Keratinocyte (primary cell): ENCODE measurements at regions not wholly inside any gene's neighbourhood (a gene's known extent, or its start where the extent isn't known, plus 50 kb on each side); places are given as distances from the start of the nearest gene placed in this dataset.

Experiments used
- DNase-seq: peaks from one replicate; pipeline ENCODE4 v3.0.0-alpha.2; 2011; ENCODE audit warnings: low read depth, missing footprints, low spot score
- FAIRE-seq: peaks from 2 replicates; lab custom pipeline; 2011; peaks lifted over from hg19 to GRCh38; lab: Jason Lieb, UNC
- H2AFZ ChIP-seq: 2 replicates; pipeline ENCODE4 v1.6.0; 2012; ENCODE audit warnings: low read length, control low read depth, inconsistent platforms; ENCODE audit not compliant: control insufficient read depth
- H3K27ac ChIP-seq: 2 replicates; pipeline ENCODE4 v1.5.1; 2011; ENCODE audit warnings: low read length; ENCODE audit not compliant: control insufficient read depth, insufficient read depth
- H3K27me3 ChIP-seq: 3 replicates; pipeline ENCODE4 v1.6.0; 2011; ENCODE audit warnings: low read length; ENCODE audit not compliant: control insufficient read depth, insufficient read depth; ENCODE audit errors: extremely low read depth
- H3K36me3 ChIP-seq, 2 experiments: 2 replicates in 1 of 2; 3 replicates in 1 of 2; pipeline ENCODE4 v1.5.1; 2011; ENCODE audit warnings: low read length in 2 of 2, mild to moderate bottlenecking in 1 of 2; ENCODE audit not compliant: control insufficient read depth in 2 of 2, insufficient read depth in 2 of 2; ENCODE audit errors: extremely low read depth in 1 of 2
- H3K4me1 ChIP-seq: 3 replicates; pipeline ENCODE4 v1.5.1; 2011; ENCODE audit warnings: low read length; ENCODE audit not compliant: control insufficient read depth, insufficient read depth; ENCODE audit errors: extremely low read depth
- H3K4me2 ChIP-seq: 3 replicates; pipeline ENCODE4 v1.6.0; 2011; ENCODE audit warnings: low read depth, low read length; ENCODE audit not compliant: control insufficient read depth, insufficient read depth; ENCODE audit errors: extremely low read depth
- H3K4me3 ChIP-seq, 3 experiments: fragments of 200-600 bp in 1 of 3; sonication (generic) in 1 of 3; 2 replicates in 2 of 3; 3 replicates in 1 of 3; pipeline ENCODE4 v1.5.1; 2011 to 2016; ENCODE audit warnings: low read length in 3 of 3, mild to moderate bottlenecking in 3 of 3, control low read depth in 2 of 3, inconsistent platforms in 1 of 3, low read depth in 1 of 3, mixed read lengths in 1 of 3, mixed run types in 1 of 3, moderate library complexity in 1 of 3; ENCODE audit not compliant: control insufficient read depth in 2 of 3, insufficient read depth in 2 of 3; ENCODE audit errors: extremely low read depth in 1 of 3
- H3K79me2 ChIP-seq: 2 replicates; pipeline ENCODE4 v1.6.0; 2012; ENCODE audit warnings: low read length; ENCODE audit not compliant: control insufficient read depth, insufficient read depth
- H3K9ac ChIP-seq: 3 replicates; pipeline ENCODE4 v1.6.0; 2011; ENCODE audit warnings: low read length; ENCODE audit not compliant: control insufficient read depth, insufficient read depth; ENCODE audit errors: extremely low read depth
- H3K9me1 ChIP-seq: 3 replicates; pipeline ENCODE4 v1.6.0; 2011; ENCODE audit warnings: low read length; ENCODE audit not compliant: control insufficient read depth, insufficient read depth; ENCODE audit errors: extremely low read depth
- H3K9me3 ChIP-seq: 2 replicates; pipeline ENCODE4 v1.5.1; 2012; ENCODE audit warnings: low read depth, low read length; ENCODE audit not compliant: control insufficient read depth
- H4K20me1 ChIP-seq: 3 replicates; pipeline ENCODE4 v1.6.0; 2011; ENCODE audit warnings: low read length; ENCODE audit not compliant: control insufficient read depth, insufficient read depth; ENCODE audit errors: extremely low read depth
- CTCF ChIP-seq, 3 experiments: IDR thresholded peaks in 1 of 3; conservative IDR thresholded peaks in 1 of 3; optimal IDR thresholded peaks in 1 of 3; 2 replicates in 2 of 3; 3 replicates in 1 of 3; pipeline versions ENCODE3 to v1.5.1; 2011; ENCODE audit warnings: low read length in 3 of 3, mild to moderate bottlenecking in 3 of 3, moderate library complexity in 2 of 3, control low read depth in 1 of 3, inconsistent platforms in 1 of 3; ENCODE audit not compliant: insufficient read depth in 2 of 3; ENCODE audit errors: extremely low read depth in 1 of 3
- EZH2 ChIP-seq: IDR thresholded peaks from one replicate; pipeline ENCODE4 v1.6.1; 2012; ENCODE audit warnings: inconsistent platforms, mild to moderate bottlenecking, low read length, moderate library complexity
- dilution Hi-C: fragments of 300-500 bp; cut with MboI; formaldehyde crosslinking; loops from one replicate; pipeline ENCODE4 v1.7.0; 2020; ENCODE audit warnings: low sequenced_read_pairs; ENCODE audit not compliant: extremely low pct_ligation_motif_present

- Histone ChIP-seq H3K4me2 (no peak overlapping the region), H3K27me3 (no peaks in the 10 kb centered on the region), H3K9me1 (no peaks in the 10 kb centered on the region), H3K9me3 (no peaks in the 10 kb centered on the region), H3K36me3 (no peaks in the 10 kb centered on the region), H2AFZ (no peak overlapping the region), H3K4me3 (no peak overlapping the region), H3K9ac (no peak overlapping the region), H3K79me2 (no peaks in the 10 kb centered on the region), H3K4me1 (peaks cover 4% of the 10 kb centered on the region), H4K20me1 (no peaks in the 10 kb centered on the region), H3K27ac (no peak overlapping the region)
- dilution Hi-C loops, result no loop called here
- DNase-seq, result no peak
- TF ChIP-seq CTCF (optimal IDR thresholded peaks at IDR 0.05 in 1 of 3, IDR thresholded peaks at IDR 0.05 in 1 of 3, conservative IDR thresholded peaks at IDR 0.05 in 1 of 3; ENCODE audit: extremely low read depth in 1 of 3, insufficient read depth in 2 of 3, low read length in 3 of 3), result no peak
- TF ChIP-seq EZH2, result no peak
- FAIRE-seq, result no peak
Observed at GRCh38 chr2:172153156-172153555, 50.5 kb upstream of the DLX2 start.

GRCh38 chr2:172153757-172154156, 51.1 kb upstream of the DLX2 start:
- no peak overlapping the region for H3K4me3 ChIP-seq
- dilution Hi-C loops, result no loop called here
- H3K9me1 ChIP-seq, result no peaks in the 10 kb centered on the region
- H3K79me2 ChIP-seq, result no peaks in the 10 kb centered on the region
- DNase-seq (no peak), FAIRE-seq (no peak)
- H3K9me3 ChIP-seq, result no peaks in the 10 kb centered on the region
- no peak overlapping the region for H3K27ac ChIP-seq
- no peaks in the 10 kb centered on the region for H3K27me3 ChIP-seq
- H4K20me1 ChIP-seq, result no peaks in the 10 kb centered on the region
- no peak overlapping the region for H2AFZ ChIP-seq
- no peaks in the 10 kb centered on the region for H3K36me3 ChIP-seq
- H3K9ac ChIP-seq, result no peak overlapping the region
- TF ChIP-seq CTCF (optimal IDR thresholded peaks at IDR 0.05 in 1 of 3, IDR thresholded peaks at IDR 0.05 in 1 of 3, conservative IDR thresholded peaks at IDR 0.05 in 1 of 3; ENCODE audit: extremely low read depth in 1 of 3, insufficient read depth in 2 of 3, low read length in 3 of 3) (no peak), EZH2 (no peak)
- no peaks in the 10 kb centered on the region for H3K4me1 ChIP-seq
- no peak overlapping the region for H3K4me2 ChIP-seq
